ENCODE measurements at regions not wholly inside any gene's neighbourhood (a gene's known extent, or its start where the extent isn't known, plus 50 kb on each side); places are given as distances from the start of the nearest gene placed in this dataset.

- no peak for DNase-seq (ENCODE audit: low read depth in 1 of 2, low spot score in 1 of 2)
- Histone ChIP-seq H3K4me3 (replicated peaks; ENCODE audit: insufficient read depth, low read length) (no peak overlapping the region), H3K27me3 (ENCODE audit: insufficient read depth, poor library complexity, severe bottlenecking) (no peaks in the 10 kb centered on the region), H3K27ac (replicated peaks) (no peak overlapping the region)
- TF ChIP-seq SPI1 (IDR thresholded peaks at IDR 0.05; ENCODE audit: borderline replicate concordance, low read depth) (no peak), POLR2AphosphoS5 (IDR thresholded peaks at IDR 0.05; ENCODE audit: low read depth) (no peak), GABPA (IDR thresholded peaks at IDR 0.05; ENCODE audit: low read depth) (no peak)
- TF ChIP-seq, protein P1, sequence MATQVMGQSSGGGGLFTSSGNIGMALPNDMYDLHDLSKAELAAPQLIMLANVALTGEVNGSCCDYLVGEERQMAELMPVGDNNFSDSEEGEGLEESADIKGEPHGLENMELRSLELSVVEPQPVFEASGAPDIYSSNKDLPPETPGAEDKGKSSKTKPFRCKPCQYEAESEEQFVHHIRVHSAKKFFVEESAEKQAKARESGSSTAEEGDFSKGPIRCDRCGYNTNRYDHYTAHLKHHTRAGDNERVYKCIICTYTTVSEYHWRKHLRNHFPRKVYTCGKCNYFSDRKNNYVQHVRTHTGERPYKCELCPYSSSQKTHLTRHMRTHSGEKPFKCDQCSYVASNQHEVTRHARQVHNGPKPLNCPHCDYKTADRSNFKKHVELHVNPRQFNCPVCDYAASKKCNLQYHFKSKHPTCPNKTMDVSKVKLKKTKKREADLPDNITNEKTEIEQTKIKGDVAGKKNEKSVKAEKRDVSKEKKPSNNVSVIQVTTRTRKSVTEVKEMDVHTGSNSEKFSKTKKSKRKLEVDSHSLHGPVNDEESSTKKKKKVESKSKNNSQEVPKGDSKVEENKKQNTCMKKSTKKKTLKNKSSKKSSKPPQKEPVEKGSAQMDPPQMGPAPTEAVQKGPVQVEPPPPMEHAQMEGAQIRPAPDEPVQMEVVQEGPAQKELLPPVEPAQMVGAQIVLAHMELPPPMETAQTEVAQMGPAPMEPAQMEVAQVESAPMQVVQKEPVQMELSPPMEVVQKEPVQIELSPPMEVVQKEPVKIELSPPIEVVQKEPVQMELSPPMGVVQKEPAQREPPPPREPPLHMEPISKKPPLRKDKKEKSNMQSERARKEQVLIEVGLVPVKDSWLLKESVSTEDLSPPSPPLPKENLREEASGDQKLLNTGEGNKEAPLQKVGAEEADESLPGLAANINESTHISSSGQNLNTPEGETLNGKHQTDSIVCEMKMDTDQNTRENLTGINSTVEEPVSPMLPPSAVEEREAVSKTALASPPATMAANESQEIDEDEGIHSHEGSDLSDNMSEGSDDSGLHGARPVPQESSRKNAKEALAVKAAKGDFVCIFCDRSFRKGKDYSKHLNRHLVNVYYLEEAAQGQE (IDR thresholded peaks at IDR 0.05; ENCODE audit: insufficient replicate concordance, low read depth): no peak
- TF ChIP-seq, protein P2, sequence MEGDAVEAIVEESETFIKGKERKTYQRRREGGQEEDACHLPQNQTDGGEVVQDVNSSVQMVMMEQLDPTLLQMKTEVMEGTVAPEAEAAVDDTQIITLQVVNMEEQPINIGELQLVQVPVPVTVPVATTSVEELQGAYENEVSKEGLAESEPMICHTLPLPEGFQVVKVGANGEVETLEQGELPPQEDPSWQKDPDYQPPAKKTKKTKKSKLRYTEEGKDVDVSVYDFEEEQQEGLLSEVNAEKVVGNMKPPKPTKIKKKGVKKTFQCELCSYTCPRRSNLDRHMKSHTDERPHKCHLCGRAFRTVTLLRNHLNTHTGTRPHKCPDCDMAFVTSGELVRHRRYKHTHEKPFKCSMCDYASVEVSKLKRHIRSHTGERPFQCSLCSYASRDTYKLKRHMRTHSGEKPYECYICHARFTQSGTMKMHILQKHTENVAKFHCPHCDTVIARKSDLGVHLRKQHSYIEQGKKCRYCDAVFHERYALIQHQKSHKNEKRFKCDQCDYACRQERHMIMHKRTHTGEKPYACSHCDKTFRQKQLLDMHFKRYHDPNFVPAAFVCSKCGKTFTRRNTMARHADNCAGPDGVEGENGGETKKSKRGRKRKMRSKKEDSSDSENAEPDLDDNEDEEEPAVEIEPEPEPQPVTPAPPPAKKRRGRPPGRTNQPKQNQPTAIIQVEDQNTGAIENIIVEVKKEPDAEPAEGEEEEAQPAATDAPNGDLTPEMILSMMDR (IDR thresholded peaks at IDR 0.05; ENCODE audit: insufficient read depth, low read length): no peak
Observed at GRCh38 chr6:76418560-76419223, 346.2 kb upstream of the IMPG1 start.

GRCh38 chr6:76416821-76417605, 344.6 kb upstream of the IMPG1 start:
- DNase-seq (ENCODE audit: low read depth in 1 of 2, low spot score in 1 of 2): no peak
- Histone ChIP-seq H3K27ac (replicated peaks) (no peak overlapping the region), H3K27me3 (ENCODE audit: insufficient read depth, poor library complexity, severe bottlenecking) (no peaks in the 10 kb centered on the region), H3K4me3 (replicated peaks; ENCODE audit: insufficient read depth, low read length) (no peak overlapping the region)
- TF ChIP-seq POLR2AphosphoS5 (IDR thresholded peaks at IDR 0.05; ENCODE audit: low read depth) (no peak), SPI1 (IDR thresholded peaks at IDR 0.05; ENCODE audit: borderline replicate concordance, low read depth) (no peak), GABPA (IDR thresholded peaks at IDR 0.05; ENCODE audit: low read depth) (no peak)
- TF ChIP-seq, protein P2 (IDR thresholded peaks at IDR 0.05; ENCODE audit: insufficient read depth, low read length): no peak
- TF ChIP-seq, protein P1 (IDR thresholded peaks at IDR 0.05; ENCODE audit: insufficient replicate concordance, low read depth): no peak

- no peak overlapping the region for H3K4me3 ChIP-seq (replicated peaks; ENCODE audit: insufficient read depth, low read length)
- TF ChIP-seq, protein P1 (IDR thresholded peaks at IDR 0.05; ENCODE audit: insufficient replicate concordance, low read depth): no peak
- TF ChIP-seq GABPA (IDR thresholded peaks at IDR 0.05; ENCODE audit: low read depth): no peak
- no peak for TF ChIP-seq SPI1 (IDR thresholded peaks at IDR 0.05; ENCODE audit: borderline replicate concordance, low read depth)
- TF ChIP-seq, protein P2 (IDR thresholded peaks at IDR 0.05; ENCODE audit: insufficient read depth, low read length): no peak
- TF ChIP-seq POLR2AphosphoS5 (IDR thresholded peaks at IDR 0.05; ENCODE audit: low read depth): no peak
- no peak for DNase-seq (ENCODE audit: low read depth in 1 of 2, low spot score in 1 of 2)
- no peaks in the 10 kb centered on the region for H3K27me3 ChIP-seq (ENCODE audit: insufficient read depth, poor library complexity, severe bottlenecking)
- H3K27ac ChIP-seq (replicated peaks): no peak overlapping the region
Observed at GRCh38 chr6:76403064-76403463, 330.6 kb upstream of the IMPG1 start.

Measured in HL-60 (cell line).